NT2/D1 (cell line): ENCODE measurements at regions not wholly inside any gene's neighbourhood (a gene's known extent, or its start where the extent isn't known, plus 50 kb on each side); places are given as distances from the start of the nearest gene placed in this dataset.

Experiments used
- DNase-seq: peaks from one replicate; pipeline ENCODE4 v3.0.0-alpha.2; 2011; ENCODE audit warnings: low read depth, low spot score
- H3K27me3 ChIP-seq: 2 replicates; pipeline ENCODE4 v1.6.0; 2011; ENCODE audit warnings: mild to moderate bottlenecking; ENCODE audit not compliant: insufficient read length, insufficient read depth
- H3K36me3 ChIP-seq: 2 replicates; pipeline ENCODE4 v1.6.1; 2011; ENCODE audit warnings: mild to moderate bottlenecking, low read length, mixed read lengths; ENCODE audit not compliant: insufficient read depth, insufficient read length
- H3K4me1 ChIP-seq: 2 replicates; pipeline ENCODE4 v1.5.1; 2011; ENCODE audit not compliant: insufficient read depth, insufficient read length
- H3K4me3 ChIP-seq: 2 replicates; pipeline ENCODE4 v1.5.1; 2011; ENCODE audit warnings: low read depth; ENCODE audit not compliant: insufficient read length
- H3K9ac ChIP-seq: 2 replicates; pipeline ENCODE4 v1.6.0; 2011; ENCODE audit warnings: low read depth; ENCODE audit not compliant: insufficient read length
- H3K9me3 ChIP-seq: 2 replicates; pipeline ENCODE4 v1.5.1; 2011; ENCODE audit warnings: mild to moderate bottlenecking, low read length; ENCODE audit not compliant: insufficient read depth
- SUZ12 ChIP-seq: IDR thresholded peaks from 2 replicates; pipeline ENCODE4 v1.6.1; 2011; ENCODE audit not compliant: insufficient read length, insufficient read depth; ENCODE audit errors: extremely low read depth
- YY1 ChIP-seq: IDR thresholded peaks from 2 replicates; pipeline ENCODE4 v1.6.1; 2011; ENCODE audit not compliant: insufficient read length, insufficient read depth
- ZNF274 ChIP-seq: IDR thresholded peaks from 2 replicates; pipeline ENCODE4 v1.6.1; 2011; ENCODE audit warnings: mild to moderate bottlenecking, low read depth, low read length

DNA sequence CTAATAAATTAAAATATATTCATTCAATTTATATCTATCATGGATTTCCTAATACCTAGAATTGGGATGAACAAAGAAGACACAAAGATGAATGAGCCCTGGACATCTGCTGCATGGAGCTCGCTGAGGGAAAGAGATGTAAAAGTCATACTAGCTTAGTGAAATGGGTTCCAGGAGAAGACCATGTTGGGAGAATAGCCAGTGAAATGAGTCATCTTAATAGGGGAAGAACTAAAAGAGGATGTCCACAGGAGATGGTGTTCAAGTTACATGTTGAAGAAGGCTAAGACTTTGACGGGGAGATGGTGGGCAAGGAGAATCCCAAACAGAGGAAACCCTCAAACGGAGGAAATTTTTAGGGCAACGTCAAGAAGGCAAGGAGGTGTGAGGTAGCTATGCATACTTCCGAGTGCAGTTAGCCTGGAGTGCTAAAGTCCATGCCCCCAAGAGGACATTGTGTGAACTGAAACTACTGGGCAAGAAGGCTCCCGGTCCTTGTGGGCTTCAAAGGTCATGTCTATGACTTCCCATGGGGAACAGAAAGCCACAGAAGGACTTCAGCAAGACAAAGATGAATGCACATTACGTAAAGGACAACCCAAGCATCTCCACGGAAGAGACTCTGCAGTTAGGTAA is 220.5 kb upstream of the CDH11 start:
- no peak overlapping the region for H3K4me3 ChIP-seq
- no peaks in the 10 kb centered on the region for H3K27me3 ChIP-seq
- no peaks in the 10 kb centered on the region for H3K4me1 ChIP-seq
- H3K9me3 ChIP-seq: no peaks in the 10 kb centered on the region
- DNase-seq: no peak
- no peaks in the 10 kb centered on the region for H3K36me3 ChIP-seq
- no peak for TF ChIP-seq YY1
- no peak for TF ChIP-seq ZNF274
- TF ChIP-seq SUZ12: no peak
- no peak overlapping the region for H3K9ac ChIP-seq

DNA sequence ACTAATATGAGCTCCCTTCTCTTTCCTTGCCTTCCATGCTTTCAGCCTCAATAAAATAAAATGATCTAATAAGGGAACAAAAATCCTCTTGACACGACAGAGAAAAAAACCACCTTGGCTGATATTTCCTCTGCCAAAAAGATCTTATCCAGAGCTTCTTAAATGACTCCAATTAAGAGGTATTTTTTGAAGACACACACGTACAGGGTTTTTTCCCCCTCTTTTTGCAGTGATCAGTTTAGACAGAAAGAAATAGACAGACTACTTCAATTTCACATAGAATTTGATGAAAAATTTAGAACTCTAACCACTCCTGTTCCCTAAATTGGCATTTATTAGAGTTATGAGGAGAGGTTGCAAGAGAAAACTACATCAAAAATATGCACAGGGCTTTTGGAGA is 217.2 kb upstream of the CDH11 start:
- Histone ChIP-seq H3K9me3 (no peaks in the 10 kb centered on the region), H3K9ac (no peak overlapping the region), H3K4me1 (no peaks in the 10 kb centered on the region), H3K36me3 (no peaks in the 10 kb centered on the region), H3K4me3 (no peak overlapping the region), H3K27me3 (no peaks in the 10 kb centered on the region)
- TF ChIP-seq YY1 (no peak), SUZ12 (no peak), ZNF274 (no peak)
- no peak for DNase-seq

DNA sequence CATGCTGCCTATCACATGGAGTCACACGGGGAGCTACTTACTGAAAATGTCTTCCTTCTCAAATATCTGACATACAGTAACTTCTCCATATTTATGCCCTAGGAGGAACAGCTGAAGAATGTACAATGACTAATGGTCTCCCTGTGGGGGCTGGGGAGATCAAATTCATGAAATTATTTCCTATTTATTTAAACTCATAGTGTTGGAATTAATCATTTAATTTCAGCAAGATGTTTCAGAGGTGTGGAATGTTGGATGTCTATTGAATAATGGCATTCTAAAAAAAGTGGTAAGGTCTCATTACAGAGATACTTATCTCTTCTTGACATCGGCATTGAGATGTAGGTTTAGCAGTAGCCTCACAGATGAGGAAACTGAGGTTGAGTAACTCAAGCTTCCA is 214.3 kb upstream of the CDH11 start:
- Histone ChIP-seq H3K36me3 (no peaks in the 10 kb centered on the region), H3K9ac (no peak overlapping the region), H3K4me1 (no peaks in the 10 kb centered on the region), H3K9me3 (no peaks in the 10 kb centered on the region), H3K4me3 (no peak overlapping the region), H3K27me3 (no peaks in the 10 kb centered on the region)
- TF ChIP-seq SUZ12 (no peak), ZNF274 (no peak), YY1 (no peak)
- DNase-seq: no peak

DNA sequence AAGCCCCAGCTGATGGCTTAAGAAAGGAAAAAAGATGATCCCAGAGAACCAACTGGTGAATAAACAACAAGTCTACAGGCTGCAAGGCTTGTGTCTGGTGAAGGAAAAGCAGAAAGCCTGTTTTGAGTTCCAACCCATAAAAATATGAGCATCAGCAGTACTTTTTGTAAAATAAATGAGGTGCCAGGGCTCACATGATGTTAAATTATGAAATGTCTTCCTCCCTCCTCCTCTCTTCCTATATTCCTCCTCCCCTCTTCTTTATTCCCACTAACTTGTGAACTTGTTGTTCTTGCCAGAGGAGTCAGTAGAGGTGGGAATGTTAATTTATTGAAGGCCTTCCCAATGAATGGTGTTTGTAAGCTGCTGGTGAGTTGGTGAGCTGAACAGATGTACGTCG is 212.2 kb upstream of the CDH11 start:
- H3K36me3 ChIP-seq: no peaks in the 10 kb centered on the region
- no peak for TF ChIP-seq ZNF274
- no peak for TF ChIP-seq SUZ12
- TF ChIP-seq YY1: no peak
- H3K4me3 ChIP-seq: no peak overlapping the region
- H3K9me3 ChIP-seq: no peaks in the 10 kb centered on the region
- no peak for DNase-seq
- H3K4me1 ChIP-seq: no peaks in the 10 kb centered on the region
- no peak overlapping the region for H3K9ac ChIP-seq
- no peaks in the 10 kb centered on the region for H3K27me3 ChIP-seq

DNA sequence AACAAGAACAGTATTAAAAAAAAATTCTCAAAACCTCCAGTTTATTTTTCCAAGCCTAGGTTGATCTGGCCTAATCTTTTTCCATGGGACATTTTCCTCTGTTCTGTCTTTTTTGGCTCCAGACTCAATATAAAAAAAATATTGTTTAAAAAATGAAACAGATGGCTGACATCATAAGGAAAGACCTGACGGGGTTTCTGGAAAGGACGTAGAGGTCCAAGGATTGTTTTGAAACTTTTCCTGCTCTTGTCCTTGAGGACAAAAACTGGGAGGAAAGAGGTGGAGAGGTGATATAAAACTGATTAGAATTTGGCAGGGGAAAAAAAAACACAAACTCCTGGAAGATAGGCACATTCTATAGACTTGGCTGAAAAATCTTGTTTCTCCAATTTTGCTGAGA is 211.4 kb upstream of the CDH11 start:
- Histone ChIP-seq H3K4me1 (no peaks in the 10 kb centered on the region), H3K9ac (no peak overlapping the region), H3K9me3 (no peaks in the 10 kb centered on the region), H3K36me3 (no peaks in the 10 kb centered on the region), H3K27me3 (no peaks in the 10 kb centered on the region), H3K4me3 (no peak overlapping the region)
- TF ChIP-seq SUZ12 (no peak), ZNF274 (no peak), YY1 (no peak)
- no peak for DNase-seq

- H3K27me3 ChIP-seq: no peaks in the 10 kb centered on the region
- no peak for DNase-seq
- TF ChIP-seq ZNF274 (no peak), YY1 (no peak), SUZ12 (no peak)
- no peak overlapping the region for H3K4me3 ChIP-seq
- no peaks in the 10 kb centered on the region for H3K36me3 ChIP-seq
- no peak overlapping the region for H3K9ac ChIP-seq
- H3K9me3 ChIP-seq: no peaks in the 10 kb centered on the region
- no peaks in the 10 kb centered on the region for H3K4me1 ChIP-seq
Measured at GRCh38 chr16:65327346-65327745, 205.5 kb upstream of the CDH11 start.

DNA sequence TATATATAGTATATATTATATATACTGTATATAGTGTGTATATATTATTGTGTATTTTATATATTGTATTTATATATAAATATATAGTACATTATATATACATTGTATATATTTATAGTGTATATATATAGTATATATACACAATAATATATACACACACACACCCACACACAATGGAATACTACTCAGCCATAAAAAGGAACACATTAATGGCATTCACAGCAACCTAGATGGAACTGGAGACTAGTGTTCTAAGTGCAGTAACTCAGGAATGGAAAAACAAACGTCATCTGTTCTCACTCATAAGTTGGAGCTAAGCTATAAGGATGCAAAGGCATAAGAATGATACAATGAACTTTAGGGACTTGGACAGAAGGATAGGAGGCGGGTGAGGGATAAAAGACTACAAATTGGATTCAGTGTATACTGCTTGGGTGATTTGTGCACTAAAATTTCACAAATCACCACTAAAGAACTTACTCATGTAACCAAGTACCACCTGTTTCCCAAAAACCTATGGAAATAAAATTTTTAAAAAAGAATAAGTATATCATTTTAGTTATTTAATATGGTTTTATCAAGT is 201.9 kb upstream of the CDH11 start:
- Histone ChIP-seq H3K9ac (no peak overlapping the region), H3K9me3 (no peaks in the 10 kb centered on the region), H3K36me3 (no peaks in the 10 kb centered on the region), H3K27me3 (no peaks in the 10 kb centered on the region), H3K4me3 (no peak overlapping the region), H3K4me1 (no peaks in the 10 kb centered on the region)
- TF ChIP-seq YY1 (no peak), SUZ12 (no peak), ZNF274 (no peak)
- no peak for DNase-seq
